Natural killer cell (primary cell): ENCODE measurements at regions not wholly inside any gene's neighbourhood (a gene's known extent, or its start where the extent isn't known, plus 50 kb on each side); places are given as distances from the start of the nearest gene placed in this dataset.

Source experiments
- ATAC-seq, 3 donors: fragments of 150-1000 bp in 2 of 3; fragments of 200-7000 bp in 1 of 3; cut with Tn5 transposase; 1 replicate in 1 of 3; 2 replicates in 2 of 3; pipeline ENCODE4 v1.10.0; 2021; ENCODE audit warnings: mild to moderate bottlenecking in 2 of 3, moderate library complexity in 2 of 3
- DNase-seq, 2 donors: peaks; one replicate each; pipeline versions ENCODE4 v3.0.0 to v3.0.0-alpha.2; 2013 to 2021; ENCODE audit warnings: mixed read lengths in 1 of 2
- H3K27ac ChIP-seq: one replicate; pipeline ENCODE4 v1.5.1; 2013; ENCODE audit warnings: mild to moderate bottlenecking, low read length
- H3K27me3 ChIP-seq: one replicate; pipeline ENCODE4 v1.6.1; 2013; ENCODE audit warnings: low read length; ENCODE audit not compliant: control insufficient read depth, insufficient read depth
- H3K36me3 ChIP-seq: one replicate; pipeline ENCODE4 v1.6.1; 2013; ENCODE audit warnings: low read length; ENCODE audit not compliant: control insufficient read depth, insufficient read depth
- H3K4me1 ChIP-seq: one replicate; pipeline ENCODE4 v1.6.1; 2013; ENCODE audit warnings: low read length; ENCODE audit not compliant: control insufficient read depth, insufficient read depth
- H3K4me3 ChIP-seq: one replicate; pipeline ENCODE4 v1.5.1; 2013; ENCODE audit warnings: low read length
- H3K9me3 ChIP-seq: one replicate; pipeline ENCODE4 v1.6.1; 2013; ENCODE audit warnings: low read length; ENCODE audit not compliant: control insufficient read depth, insufficient read depth
- H3K27ac Mint-ChIP-seq, 2 donors: one replicate each; pipeline ENCODE4 v1.8.0; 2022; ENCODE audit warnings: mild to moderate bottlenecking in 2 of 2, mixed read lengths in 2 of 2, moderate library complexity in 1 of 2
- H3K27me3 Mint-ChIP-seq, 2 donors: one replicate each; pipeline ENCODE4 v1.8.0; 2022; ENCODE audit warnings: low read depth in 2 of 2, mixed read lengths in 2 of 2
- H3K36me3 Mint-ChIP-seq: one replicate; pipeline ENCODE4 v1.8.0; 2022; ENCODE audit warnings: mixed read lengths
- H3K4me1 Mint-ChIP-seq, 2 donors: one replicate each; pipeline ENCODE4 v1.8.0; 2022; ENCODE audit warnings: mixed read lengths in 2 of 2
- H3K4me3 Mint-ChIP-seq: one replicate; pipeline ENCODE4 v1.8.0; 2022; ENCODE audit warnings: mild to moderate bottlenecking, moderate library complexity, mixed read lengths
- H3K9me3 Mint-ChIP-seq, 2 donors: one replicate each; pipeline ENCODE4 v1.8.0; 2022; ENCODE audit warnings: mixed read lengths in 2 of 2
- CTCF ChIP-seq: fragments of 200-600 bp; IDR thresholded peaks from one replicate; pipeline ENCODE4 v1.8.0; 2022; ENCODE audit warnings: antibody characterized with exemption
- WGBS: methylation state at CpG from one replicate; pipeline ENCODE4 v1.1.7; 2013; ENCODE audit warnings: missing lambda C conversion rate; ENCODE audit not compliant: insufficient coverage; 5-methylcytosine and 5-hydroxymethylcytosine counted together
- intact Hi-C: fragments of 100-400 bp; cut with micrococcal nuclease; formaldehyde crosslinking; loops from one replicate; pipeline ENCODE4 v1.14.2; 2022

DNA sequence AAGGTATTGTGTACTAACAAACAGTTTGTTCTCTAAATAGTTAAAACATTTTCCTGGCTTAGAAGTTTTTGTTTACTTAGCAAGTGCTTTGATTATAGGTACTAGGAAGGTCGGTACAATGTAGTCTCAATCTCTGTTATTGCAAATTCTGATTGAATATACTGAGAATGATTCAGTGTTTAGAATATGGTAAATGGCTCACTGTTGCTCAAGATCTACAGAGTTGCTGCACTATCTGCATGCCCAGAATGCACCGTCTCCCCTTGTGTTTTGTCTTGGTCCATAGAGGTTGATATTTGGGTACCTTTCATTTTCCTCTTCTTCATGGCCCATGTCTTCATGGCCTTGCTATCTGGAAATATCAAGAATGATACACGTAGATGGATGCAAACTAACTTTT, 99.6 kb downstream of the KLF6 start:
- Mint-ChIP-seq H3K27me3 (peaks cover 0 to 5% of the 10 kb centered on the region in 2 donors), H3K4me3 (no peak overlapping the region), H3K9me3 (no peaks in the 10 kb centered on the region), H3K4me1 (no peaks in the 10 kb centered on the region), H3K27ac (no peak overlapping the region), H3K36me3 (no peaks in the 10 kb centered on the region)
- Histone ChIP-seq H3K9me3 (no peaks in the 10 kb centered on the region), H3K4me3 (no peak overlapping the region), H3K4me1 (no peaks in the 10 kb centered on the region), H3K27me3 (no peaks in the 10 kb centered on the region), H3K27ac (no peak overlapping the region), H3K36me3 (no peaks in the 10 kb centered on the region)
- intact Hi-C loops: no loop called here
- 95% methylated on average over 3 of the region's 3 CpGs for WGBS
- no peak for ATAC-seq
- DNase-seq: no peak
- TF ChIP-seq CTCF: no peak

DNA sequence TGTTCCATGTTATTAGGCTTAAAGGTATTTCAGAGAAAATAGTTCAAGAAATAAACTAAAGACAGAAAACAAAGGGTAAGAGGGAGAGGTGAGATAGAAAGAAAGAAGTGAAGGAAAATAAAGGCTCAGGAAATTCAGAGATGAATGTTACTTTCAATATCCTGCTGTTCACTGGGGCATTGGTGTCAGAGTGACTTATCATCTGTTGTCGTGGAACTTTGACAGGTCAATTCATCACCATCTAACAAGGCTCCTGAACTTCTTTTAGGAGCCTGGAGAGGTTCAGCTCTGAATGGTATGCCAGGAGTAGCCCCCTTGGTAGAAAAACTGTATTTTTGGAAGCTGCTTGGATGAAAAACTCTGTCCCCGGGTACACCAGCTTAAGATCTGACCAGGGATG, 100.1 kb downstream of the KLF6 start:
- no peaks in the 10 kb centered on the region for H3K27me3 ChIP-seq
- no peaks in the 10 kb centered on the region for H3K36me3 ChIP-seq
- WGBS: 45% methylated on average over 2 of the region's 2 CpGs
- no peak overlapping the region for H3K4me3 ChIP-seq
- intact Hi-C loops: no loop called here
- H3K27ac ChIP-seq: no peak overlapping the region
- no peaks in the 10 kb centered on the region for H3K9me3 Mint-ChIP-seq
- no peak for ATAC-seq
- no peak overlapping the region for H3K4me3 Mint-ChIP-seq
- no peaks in the 10 kb centered on the region for H3K4me1 Mint-ChIP-seq
- H3K9me3 ChIP-seq: no peaks in the 10 kb centered on the region
- no peak for TF ChIP-seq CTCF
- H3K27me3 Mint-ChIP-seq: peaks cover 0 to 5% of the 10 kb centered on the region in 2 donors
- no peaks in the 10 kb centered on the region for H3K4me1 ChIP-seq
- H3K36me3 Mint-ChIP-seq: no peaks in the 10 kb centered on the region
- no peak overlapping the region for H3K27ac Mint-ChIP-seq
- DNase-seq: no peak

DNA sequence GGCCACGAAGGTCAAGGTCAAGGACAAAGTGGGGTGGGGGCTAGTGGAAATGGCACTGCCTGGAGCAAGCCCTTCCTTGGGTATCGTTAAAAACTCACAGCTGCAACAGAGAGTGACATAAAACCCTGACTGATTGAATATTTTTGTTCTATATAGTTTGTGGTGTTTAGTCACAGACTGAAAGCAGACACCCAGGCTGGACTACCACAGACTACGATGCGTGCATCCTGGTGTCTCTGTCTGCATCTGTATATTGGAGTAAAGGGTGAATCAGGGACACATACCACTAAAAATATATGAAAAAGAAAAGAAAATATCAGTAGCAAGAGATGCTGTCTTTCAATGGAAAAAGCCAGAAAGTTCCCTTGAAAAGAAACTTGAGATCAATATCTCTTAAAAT, 101.4 kb downstream of the KLF6 start:
- no peaks in the 10 kb centered on the region for H3K4me1 Mint-ChIP-seq
- DNase-seq (no peak), ATAC-seq (no peak)
- H3K27me3 Mint-ChIP-seq: peaks cover 0 to 3% of the 10 kb centered on the region in 2 donors
- TF ChIP-seq CTCF: no peak
- Histone ChIP-seq H3K27ac (no peak overlapping the region), H3K36me3 (no peaks in the 10 kb centered on the region), H3K27me3 (no peaks in the 10 kb centered on the region), H3K4me1 (no peaks in the 10 kb centered on the region), H3K9me3 (no peaks in the 10 kb centered on the region), H3K4me3 (no peak overlapping the region)
- no peak overlapping the region for H3K27ac Mint-ChIP-seq
- H3K9me3 Mint-ChIP-seq: no peaks in the 10 kb centered on the region
- 93% methylated on average over 2 of the region's 4 CpGs for WGBS
- no peaks in the 10 kb centered on the region for H3K36me3 Mint-ChIP-seq
- intact Hi-C loops: no loop called here
- no peak overlapping the region for H3K4me3 Mint-ChIP-seq

- Histone ChIP-seq H3K9me3 (no peaks in the 10 kb centered on the region), H3K27me3 (no peaks in the 10 kb centered on the region), H3K4me1 (no peaks in the 10 kb centered on the region), H3K36me3 (no peaks in the 10 kb centered on the region), H3K4me3 (no peak overlapping the region), H3K27ac (no peak overlapping the region)
- intact Hi-C loops: no loop called here
- no peak for TF ChIP-seq CTCF
- Mint-ChIP-seq H3K27me3 (peaks cover 0 to 3% of the 10 kb centered on the region in 2 donors), H3K4me1 (no peaks in the 10 kb centered on the region), H3K9me3 (no peaks in the 10 kb centered on the region), H3K4me3 (no peak overlapping the region), H3K36me3 (no peaks in the 10 kb centered on the region), H3K27ac (no peak overlapping the region)
- DNase-seq: no peak
- WGBS: 100% methylated on average over 6 of the region's 6 CpGs
- ATAC-seq: no peak
Measured at GRCh38 chr10:3682745-3683144, 102.3 kb downstream of the KLF6 start.
